AG04450 (cell line): ENCODE measurements at regions not wholly inside any gene's neighbourhood (a gene's known extent, or its start where the extent isn't known, plus 50 kb on each side); places are given as distances from the start of the nearest gene placed in this dataset. TPM values are rescaled to one million over a fixed set of nuclear protein-coding genes. Genes with fewer than 3 reads are reported as not detected.

Experiments
- CTCF ChIA-PET: fragments of 300-600, 350-600 bp; formaldehyde crosslinking; extraction: SDS; loops from one replicate; lab custom pipeline; 2022; ENCODE audit warnings: antibody characterized with exemption, inconsistent platforms; lab: Charles Lee
- POLR2A ChIA-PET: fragments of 350-600 bp; formaldehyde crosslinking; extraction: SDS; loops from one replicate; lab custom pipeline; 2021; ENCODE audit warnings: antibody characterized with exemption, inconsistent platforms; lab: Yijun Ruan, JAX
- DNase-seq: peaks from one replicate; pipeline ENCODE4 v3.0.0-alpha.2; 2011; ENCODE audit warnings: low read depth, low spot score
- H3K27ac ChIP-seq: one replicate; pipeline ENCODE4 v1.5.1; 2012; ENCODE audit warnings: low read depth, low read length, control low read depth
- H3K27me3 ChIP-seq: one replicate; pipeline ENCODE4 v1.6.0; 2012; ENCODE audit warnings: low read length; ENCODE audit not compliant: control insufficient read depth, insufficient read depth
- H3K4me3 ChIP-seq: 2 replicates; pipeline ENCODE4 v1.5.1; 2011; ENCODE audit warnings: mild to moderate bottlenecking, low read depth, low read length, control low read depth
- H3K9me3 ChIP-seq: 2 replicates; pipeline ENCODE4 v1.5.1; 2012; ENCODE audit warnings: low read length; ENCODE audit not compliant: control insufficient read depth, insufficient read depth
- small RNA-seq: library from RNA; depleted of rRNA; stranded (forward); fragments of <200 nt; gene quantifications from one replicate; pipeline ENCODE3, GENCODE V24; 2012; ENCODE audit warnings: low read depth; ENCODE audit not compliant: insufficient read length
- TF ChIP-seq, protein P1 (sequence below): IDR thresholded peaks from 2 replicates; pipeline ENCODE4 v1.5.1; 2011; ENCODE audit warnings: low read depth, low read length, control low read depth, inconsistent platforms

DNA sequence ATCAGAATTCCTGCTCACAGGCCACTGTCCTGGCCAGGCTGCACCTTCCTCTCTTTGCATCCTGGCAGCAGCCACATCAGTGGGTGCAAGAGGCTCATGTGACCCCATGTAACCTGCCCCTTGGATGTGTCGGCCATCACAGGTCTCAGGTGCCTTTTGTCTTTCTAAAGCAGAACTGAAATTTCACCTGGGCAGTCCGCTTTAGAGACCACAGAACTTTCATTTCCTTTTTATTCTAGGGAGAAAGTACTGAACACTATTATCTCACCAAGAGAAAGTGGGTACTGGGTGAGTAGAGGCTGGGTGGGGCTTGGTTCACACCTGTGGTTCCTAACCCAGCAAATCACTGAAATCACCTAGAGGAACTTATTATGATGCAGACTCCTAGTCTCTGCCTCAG, 51.7 kb upstream of the NUP160 start:
- Histone ChIP-seq H3K27me3 (no peaks in the 10 kb centered on the region), H3K4me3 (no peak overlapping the region), H3K27ac (no peak overlapping the region), H3K9me3 (no peaks in the 10 kb centered on the region)
- TF ChIP-seq, protein P1, sequence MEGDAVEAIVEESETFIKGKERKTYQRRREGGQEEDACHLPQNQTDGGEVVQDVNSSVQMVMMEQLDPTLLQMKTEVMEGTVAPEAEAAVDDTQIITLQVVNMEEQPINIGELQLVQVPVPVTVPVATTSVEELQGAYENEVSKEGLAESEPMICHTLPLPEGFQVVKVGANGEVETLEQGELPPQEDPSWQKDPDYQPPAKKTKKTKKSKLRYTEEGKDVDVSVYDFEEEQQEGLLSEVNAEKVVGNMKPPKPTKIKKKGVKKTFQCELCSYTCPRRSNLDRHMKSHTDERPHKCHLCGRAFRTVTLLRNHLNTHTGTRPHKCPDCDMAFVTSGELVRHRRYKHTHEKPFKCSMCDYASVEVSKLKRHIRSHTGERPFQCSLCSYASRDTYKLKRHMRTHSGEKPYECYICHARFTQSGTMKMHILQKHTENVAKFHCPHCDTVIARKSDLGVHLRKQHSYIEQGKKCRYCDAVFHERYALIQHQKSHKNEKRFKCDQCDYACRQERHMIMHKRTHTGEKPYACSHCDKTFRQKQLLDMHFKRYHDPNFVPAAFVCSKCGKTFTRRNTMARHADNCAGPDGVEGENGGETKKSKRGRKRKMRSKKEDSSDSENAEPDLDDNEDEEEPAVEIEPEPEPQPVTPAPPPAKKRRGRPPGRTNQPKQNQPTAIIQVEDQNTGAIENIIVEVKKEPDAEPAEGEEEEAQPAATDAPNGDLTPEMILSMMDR = no peak
- ChIA-PET CTCF (interaction anchor here (0.6 kb wide), 1 partner anchor 34 kb away, joined by 3 read pairs; no protein-coding TSS in a partner anchor), POLR2A (no interaction called here)
- DNase-seq = no peak

Small RNA genes lying in the stretch of these regions (small RNA-seq; reads per million reads assigned to genes)
- gene AC023232.1 = not detected
